Epithelial cell of proximal tubule (primary cell): ENCODE measurements at regions not wholly inside any gene's neighbourhood (a gene's known extent, or its start where the extent isn't known, plus 50 kb on each side); places are given as distances from the start of the nearest gene placed in this dataset.

Experiments
- DNase-seq: peaks from one replicate; pipeline ENCODE4 v3.0.0-alpha.2; 2011; ENCODE audit warnings: low read depth
- H3K4me3 ChIP-seq: 2 replicates; pipeline ENCODE4 v1.5.1; 2011; ENCODE audit warnings: low read depth, mild to moderate bottlenecking, low read length
- TF ChIP-seq, protein P1 (sequence below): conservative IDR thresholded peaks from 2 replicates; pipeline ENCODE4 v1.5.1; 2012; ENCODE audit warnings: low read depth, mild to moderate bottlenecking, low read length

DNA sequence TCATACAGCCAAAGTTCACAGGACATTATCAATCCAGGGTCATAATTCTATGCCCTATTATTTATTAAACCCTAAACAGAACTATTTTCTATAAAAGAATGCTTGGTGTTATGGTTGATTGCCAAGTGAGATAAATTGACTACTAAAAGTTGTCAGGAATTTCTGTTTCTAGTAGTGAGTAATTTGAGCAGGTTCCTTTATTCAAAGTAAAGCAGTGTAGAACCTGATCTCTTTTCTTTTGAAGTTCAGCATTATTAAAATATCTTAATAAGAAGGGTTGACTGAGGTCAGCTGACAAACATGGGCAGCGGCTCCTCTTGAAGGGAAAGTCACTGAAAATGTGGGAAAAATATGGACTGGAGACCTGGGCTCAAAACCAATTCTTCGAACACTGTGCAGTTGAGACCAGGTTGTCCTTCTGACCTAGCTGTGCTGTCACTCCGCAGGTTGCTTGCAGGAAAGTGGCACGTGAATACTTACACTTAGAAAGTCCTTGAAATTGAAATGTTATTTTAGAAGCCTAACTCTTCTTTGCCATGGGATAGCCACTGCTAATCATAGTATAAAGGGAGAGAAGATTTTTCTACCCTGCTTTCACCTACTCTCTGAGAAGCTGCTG lies 141.0 kb downstream of the RASSF9 start:
- DNase-seq, result no peak

GRCh38 chr12:85697003-85697402 lies 139.2 kb downstream of the RASSF9 start:
- no peak for DNase-seq
- no peak overlapping the region for H3K4me3 ChIP-seq
- TF ChIP-seq, protein P1, sequence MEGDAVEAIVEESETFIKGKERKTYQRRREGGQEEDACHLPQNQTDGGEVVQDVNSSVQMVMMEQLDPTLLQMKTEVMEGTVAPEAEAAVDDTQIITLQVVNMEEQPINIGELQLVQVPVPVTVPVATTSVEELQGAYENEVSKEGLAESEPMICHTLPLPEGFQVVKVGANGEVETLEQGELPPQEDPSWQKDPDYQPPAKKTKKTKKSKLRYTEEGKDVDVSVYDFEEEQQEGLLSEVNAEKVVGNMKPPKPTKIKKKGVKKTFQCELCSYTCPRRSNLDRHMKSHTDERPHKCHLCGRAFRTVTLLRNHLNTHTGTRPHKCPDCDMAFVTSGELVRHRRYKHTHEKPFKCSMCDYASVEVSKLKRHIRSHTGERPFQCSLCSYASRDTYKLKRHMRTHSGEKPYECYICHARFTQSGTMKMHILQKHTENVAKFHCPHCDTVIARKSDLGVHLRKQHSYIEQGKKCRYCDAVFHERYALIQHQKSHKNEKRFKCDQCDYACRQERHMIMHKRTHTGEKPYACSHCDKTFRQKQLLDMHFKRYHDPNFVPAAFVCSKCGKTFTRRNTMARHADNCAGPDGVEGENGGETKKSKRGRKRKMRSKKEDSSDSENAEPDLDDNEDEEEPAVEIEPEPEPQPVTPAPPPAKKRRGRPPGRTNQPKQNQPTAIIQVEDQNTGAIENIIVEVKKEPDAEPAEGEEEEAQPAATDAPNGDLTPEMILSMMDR, result no peak

More for the DNA sequence above, 141.0 kb downstream of the RASSF9 start:
- no peak overlapping the region for H3K4me3 ChIP-seq
- TF ChIP-seq, protein P1, result no peak

DNA sequence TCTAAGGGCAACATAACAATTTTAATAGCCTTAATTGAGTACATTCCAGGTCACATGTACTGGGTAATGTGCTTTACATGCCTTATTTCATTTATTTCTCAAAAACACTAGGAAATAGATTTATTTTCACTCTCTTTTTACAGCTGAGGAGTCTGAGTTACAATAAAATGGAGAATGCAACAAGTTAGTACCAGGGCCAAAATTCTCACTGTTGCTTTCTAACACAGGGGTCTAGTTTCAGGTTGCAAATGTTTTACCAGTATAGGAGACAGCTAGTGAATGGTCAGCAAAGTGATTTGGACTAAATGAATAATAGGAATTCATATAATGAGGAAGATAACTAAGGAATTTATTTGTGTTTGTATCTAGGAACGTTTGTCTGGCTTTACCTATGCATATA lies 137.3 kb downstream of the RASSF9 start:
- TF ChIP-seq, protein P1, result no peak
- DNase-seq, result no peak
- H3K4me3 ChIP-seq, result no peak overlapping the region

DNA sequence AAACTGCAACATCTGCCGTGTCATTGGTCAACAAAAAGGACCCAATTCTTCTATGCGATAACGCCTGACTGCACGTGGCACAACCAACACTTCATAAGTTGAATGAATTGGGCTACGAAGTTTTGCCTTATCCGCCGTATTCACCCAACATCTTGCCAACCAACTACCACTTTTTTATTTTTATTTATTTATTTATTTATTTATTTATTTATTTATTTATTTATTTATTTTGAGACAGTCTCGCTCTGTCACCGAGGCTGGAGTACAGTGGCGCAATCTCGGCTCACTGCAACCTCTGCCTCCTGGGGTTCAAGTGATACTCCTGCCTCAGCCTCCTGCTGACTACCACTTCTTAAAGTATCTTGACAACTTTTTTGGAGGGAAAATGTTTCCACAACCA lies 127.4 kb downstream of the RASSF9 start:
- DNase-seq, result no peak
- no peak overlapping the region for H3K4me3 ChIP-seq
- TF ChIP-seq, protein P1, result no peak

GRCh38 chr12:85711735-85712390 lies 124.3 kb downstream of the RASSF9 start:
- H3K4me3 ChIP-seq, result no peak overlapping the region
- TF ChIP-seq, protein P1, result no peak
- no peak for DNase-seq

- DNase-seq, result no peak
- TF ChIP-seq, protein P1, result no peak
- H3K4me3 ChIP-seq, result no peak overlapping the region
These were observed 122.8 kb downstream of the RASSF9 start for GRCh38 chr12:85713373-85713772.

- DNase-seq, result no peak
- TF ChIP-seq, protein P1, result no peak
- no peak overlapping the region for H3K4me3 ChIP-seq
These were observed 121.8 kb downstream of the RASSF9 start for GRCh38 chr12:85714425-85714824.
